ENCODE measurements at regions not wholly inside any gene's neighbourhood (a gene's known extent, or its start where the extent isn't known, plus 50 kb on each side); places are given as distances from the start of the nearest gene placed in this dataset.
A peak's percentile ranks its signal among the peaks of the same experiment; 100 is the strongest.

DNA sequence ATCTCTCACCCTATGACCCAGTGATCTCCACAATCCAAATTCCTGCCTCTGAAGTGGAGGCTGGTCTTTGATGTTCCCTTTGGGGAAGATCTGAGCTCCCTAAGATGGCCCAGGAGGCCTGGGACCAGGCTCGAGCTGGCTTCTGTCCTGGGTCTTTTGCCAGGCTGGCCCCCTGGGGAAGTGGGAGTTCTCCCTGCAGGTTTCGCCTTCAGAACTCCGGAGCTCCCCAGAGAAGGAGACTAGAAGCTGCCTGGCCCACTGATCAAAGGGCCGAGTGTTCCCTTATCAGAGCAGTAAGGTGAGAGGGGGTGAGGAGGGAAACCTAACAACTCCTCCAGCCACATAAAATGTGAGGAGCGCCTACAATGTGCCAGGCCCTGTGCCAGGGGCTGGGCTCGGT, 147.1 kb downstream of the IRF8 start:
- peaks cover 85% of the 10 kb centered on the region for H3K27me3 ChIP-seq (ENCODE audit: insufficient read depth, poor library complexity, severe bottlenecking)
- no peak for ATAC-seq (ENCODE audit: low read depth)
- H3K4me1 ChIP-seq (ENCODE audit: insufficient read depth, poor library complexity, severe bottlenecking): no peaks in the 10 kb centered on the region
- no peaks in the 10 kb centered on the region for H3K9me3 ChIP-seq (ENCODE audit: severe bottlenecking)
- H3K36me3 ChIP-seq (ENCODE audit: low read depth): no peaks in the 10 kb centered on the region
- no peak overlapping the region for H3K27ac ChIP-seq (ENCODE audit: poor library complexity, severe bottlenecking)
- no peak overlapping the region for H3K4me3 ChIP-seq (ENCODE audit: severe bottlenecking)
- TF ChIP-seq, protein P1, sequence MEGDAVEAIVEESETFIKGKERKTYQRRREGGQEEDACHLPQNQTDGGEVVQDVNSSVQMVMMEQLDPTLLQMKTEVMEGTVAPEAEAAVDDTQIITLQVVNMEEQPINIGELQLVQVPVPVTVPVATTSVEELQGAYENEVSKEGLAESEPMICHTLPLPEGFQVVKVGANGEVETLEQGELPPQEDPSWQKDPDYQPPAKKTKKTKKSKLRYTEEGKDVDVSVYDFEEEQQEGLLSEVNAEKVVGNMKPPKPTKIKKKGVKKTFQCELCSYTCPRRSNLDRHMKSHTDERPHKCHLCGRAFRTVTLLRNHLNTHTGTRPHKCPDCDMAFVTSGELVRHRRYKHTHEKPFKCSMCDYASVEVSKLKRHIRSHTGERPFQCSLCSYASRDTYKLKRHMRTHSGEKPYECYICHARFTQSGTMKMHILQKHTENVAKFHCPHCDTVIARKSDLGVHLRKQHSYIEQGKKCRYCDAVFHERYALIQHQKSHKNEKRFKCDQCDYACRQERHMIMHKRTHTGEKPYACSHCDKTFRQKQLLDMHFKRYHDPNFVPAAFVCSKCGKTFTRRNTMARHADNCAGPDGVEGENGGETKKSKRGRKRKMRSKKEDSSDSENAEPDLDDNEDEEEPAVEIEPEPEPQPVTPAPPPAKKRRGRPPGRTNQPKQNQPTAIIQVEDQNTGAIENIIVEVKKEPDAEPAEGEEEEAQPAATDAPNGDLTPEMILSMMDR (IDR thresholded peaks at IDR 0.05; ENCODE audit: poor library complexity, severe bottlenecking): no peak
- DNase-seq (ENCODE audit: low spot score): peak; percentile 26

DNA sequence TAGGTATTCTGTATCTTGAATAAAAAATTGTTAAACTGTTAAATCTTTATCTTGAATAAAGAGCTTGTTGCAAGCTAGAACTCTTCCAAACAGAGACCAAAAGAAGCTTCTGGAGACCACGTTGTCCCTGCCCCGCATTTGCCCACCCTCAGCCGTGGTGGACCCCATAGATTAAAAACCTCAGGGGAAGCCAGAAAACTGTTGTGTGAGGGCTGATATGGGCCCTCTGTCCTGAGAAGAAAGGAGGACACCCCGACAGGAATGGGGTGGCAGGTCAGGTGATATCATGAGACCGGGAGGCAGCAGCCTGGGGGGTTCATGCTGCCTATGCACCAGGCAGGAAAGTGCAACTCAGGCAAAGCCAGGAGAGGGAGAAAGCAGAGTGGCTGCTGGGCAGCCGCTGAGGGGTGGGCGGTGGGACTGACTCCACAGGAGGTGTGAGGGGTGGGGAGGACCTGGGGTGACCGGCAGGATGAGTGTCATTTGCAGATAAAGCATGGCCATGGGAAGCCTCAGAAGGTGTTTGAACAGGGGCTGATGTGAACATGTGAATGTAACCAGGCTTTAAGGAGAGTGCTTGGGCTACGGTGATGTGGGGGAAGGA, 147.8 kb downstream of the IRF8 start:
- Histone ChIP-seq H3K4me3 (ENCODE audit: severe bottlenecking) (no peak overlapping the region), H3K9me3 (ENCODE audit: severe bottlenecking) (no peaks in the 10 kb centered on the region), H3K4me1 (ENCODE audit: insufficient read depth, poor library complexity, severe bottlenecking) (no peaks in the 10 kb centered on the region), H3K27ac (ENCODE audit: poor library complexity, severe bottlenecking) (no peak overlapping the region), H3K36me3 (ENCODE audit: low read depth) (no peaks in the 10 kb centered on the region), H3K27me3 (ENCODE audit: insufficient read depth, poor library complexity, severe bottlenecking) (peaks cover 85% of the 10 kb centered on the region)
- peak; percentile 38 for DNase-seq (ENCODE audit: low spot score)
- ATAC-seq (ENCODE audit: low read depth): no peak
- TF ChIP-seq, protein P1 (IDR thresholded peaks at IDR 0.05; ENCODE audit: poor library complexity, severe bottlenecking): no peak

- TF ChIP-seq, protein P1 (IDR thresholded peaks at IDR 0.05; ENCODE audit: poor library complexity, severe bottlenecking): no peak
- ATAC-seq (ENCODE audit: low read depth): no peak
- H3K27ac ChIP-seq (ENCODE audit: poor library complexity, severe bottlenecking): no peak overlapping the region
- no peak overlapping the region for H3K4me3 ChIP-seq (ENCODE audit: severe bottlenecking)
- no peaks in the 10 kb centered on the region for H3K36me3 ChIP-seq (ENCODE audit: low read depth)
- H3K4me1 ChIP-seq (ENCODE audit: insufficient read depth, poor library complexity, severe bottlenecking): no peaks in the 10 kb centered on the region
- H3K27me3 ChIP-seq (ENCODE audit: insufficient read depth, poor library complexity, severe bottlenecking): peaks cover 85% of the 10 kb centered on the region
- DNase-seq (ENCODE audit: low spot score): peak; percentile 49
- no peaks in the 10 kb centered on the region for H3K9me3 ChIP-seq (ENCODE audit: severe bottlenecking)
Measured at GRCh38 chr16:86048221-86048620, 149.3 kb downstream of the IRF8 start.

- Histone ChIP-seq H3K4me1 (ENCODE audit: insufficient read depth, poor library complexity, severe bottlenecking) (no peaks in the 10 kb centered on the region), H3K27me3 (ENCODE audit: insufficient read depth, poor library complexity, severe bottlenecking) (peaks cover 83% of the 10 kb centered on the region), H3K4me3 (ENCODE audit: severe bottlenecking) (no peak overlapping the region), H3K36me3 (ENCODE audit: low read depth) (no peaks in the 10 kb centered on the region), H3K27ac (ENCODE audit: poor library complexity, severe bottlenecking) (no peak overlapping the region), H3K9me3 (ENCODE audit: severe bottlenecking) (no peaks in the 10 kb centered on the region)
- ATAC-seq (ENCODE audit: low read depth) (no peak), DNase-seq (ENCODE audit: low spot score) (peak; percentile 48)
- TF ChIP-seq, protein P1 (IDR thresholded peaks at IDR 0.05; ENCODE audit: poor library complexity, severe bottlenecking): no peak
Measured at GRCh38 chr16:86048882-86049585, 150.1 kb downstream of the IRF8 start.

DNA sequence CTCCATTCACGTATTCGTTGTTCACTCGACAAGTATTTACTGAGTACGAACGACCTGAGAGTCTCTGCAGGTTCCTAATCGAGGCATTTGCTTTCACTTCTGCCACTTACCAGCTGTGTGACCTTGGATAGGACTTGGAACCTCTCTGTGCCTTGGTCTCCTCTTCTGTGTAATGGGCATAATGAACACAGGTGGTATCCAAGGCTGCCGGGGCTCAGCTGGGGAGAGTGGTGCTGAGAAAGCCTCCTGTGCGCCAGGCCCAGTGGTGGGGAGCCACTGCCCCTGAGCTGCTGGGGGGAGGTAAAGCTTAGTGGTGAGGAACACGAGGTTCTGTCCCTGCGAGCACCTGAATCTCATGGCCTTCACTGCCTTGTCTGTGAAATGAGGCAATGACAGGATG, 150.7 kb downstream of the IRF8 start:
- DNase-seq (ENCODE audit: low spot score): peak; percentile 26
- H3K36me3 ChIP-seq (ENCODE audit: low read depth): no peaks in the 10 kb centered on the region
- no peak overlapping the region for H3K4me3 ChIP-seq (ENCODE audit: severe bottlenecking)
- peaks cover 82% of the 10 kb centered on the region for H3K27me3 ChIP-seq (ENCODE audit: insufficient read depth, poor library complexity, severe bottlenecking)
- TF ChIP-seq, protein P1 (IDR thresholded peaks at IDR 0.05; ENCODE audit: poor library complexity, severe bottlenecking): no peak
- no peaks in the 10 kb centered on the region for H3K9me3 ChIP-seq (ENCODE audit: severe bottlenecking)
- no peak overlapping the region for H3K27ac ChIP-seq (ENCODE audit: poor library complexity, severe bottlenecking)
- no peaks in the 10 kb centered on the region for H3K4me1 ChIP-seq (ENCODE audit: insufficient read depth, poor library complexity, severe bottlenecking)
- ATAC-seq (ENCODE audit: low read depth): no peak
